Retinal pigment epithelial cell (primary cell): ENCODE measurements at regions not wholly inside any gene's neighbourhood (a gene's known extent, or its start where the extent isn't known, plus 50 kb on each side); places are given as distances from the start of the nearest gene placed in this dataset.
A peak's percentile ranks its signal among the peaks of the same experiment; 100 is the strongest.

ENCODE experiments used
- DNase-seq: peaks from one replicate; pipeline ENCODE4 v3.0.0-alpha.2; 2010; ENCODE audit warnings: low read depth
- H3K4me3 ChIP-seq: 2 replicates; pipeline ENCODE4 v1.5.1; 2011; ENCODE audit warnings: mild to moderate bottlenecking, low read length, control low read depth, moderate library complexity
- CTCF ChIP-seq: conservative IDR thresholded peaks from 2 replicates; pipeline ENCODE4 v1.5.1; 2011; ENCODE audit warnings: low read depth, low read length, control low read depth, inconsistent platforms

GRCh38 chr4:114272226-114272625 lies 292.8 kb upstream of the ARSJ start:
- H3K4me3 ChIP-seq: no peak overlapping the region
- peak; percentile 82 for DNase-seq
- no peak for TF ChIP-seq CTCF

DNA sequence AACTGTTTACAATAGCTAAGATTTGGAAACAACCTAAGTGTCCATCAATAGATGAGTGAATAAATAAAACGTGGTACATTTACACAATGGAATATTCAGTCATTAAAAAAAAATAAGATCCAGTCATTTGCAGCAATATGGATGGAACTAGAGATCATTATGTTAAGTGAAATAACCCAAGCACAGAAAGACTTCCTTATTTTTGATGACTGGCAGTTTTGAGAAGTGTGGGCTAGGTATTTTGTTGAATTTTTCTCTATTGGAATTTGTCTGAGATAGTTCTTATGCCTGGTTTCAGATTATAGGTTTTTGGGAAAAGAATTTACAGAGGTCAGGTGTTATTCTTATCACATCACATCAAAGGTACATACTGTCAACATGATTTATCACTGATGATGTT lies 293.8 kb upstream of the ARSJ start:
- no peak for TF ChIP-seq CTCF
- no peak overlapping the region for H3K4me3 ChIP-seq
- DNase-seq: no peak

GRCh38 chr4:114277690-114278089 lies 298.2 kb upstream of the ARSJ start:
- TF ChIP-seq CTCF: no peak
- H3K4me3 ChIP-seq: no peak overlapping the region
- no peak for DNase-seq

- DNase-seq: no peak
- no peak for TF ChIP-seq CTCF
- no peak overlapping the region for H3K4me3 ChIP-seq
Observed at GRCh38 chr4:114279066-114279465, 299.6 kb upstream of the ARSJ start.

DNA sequence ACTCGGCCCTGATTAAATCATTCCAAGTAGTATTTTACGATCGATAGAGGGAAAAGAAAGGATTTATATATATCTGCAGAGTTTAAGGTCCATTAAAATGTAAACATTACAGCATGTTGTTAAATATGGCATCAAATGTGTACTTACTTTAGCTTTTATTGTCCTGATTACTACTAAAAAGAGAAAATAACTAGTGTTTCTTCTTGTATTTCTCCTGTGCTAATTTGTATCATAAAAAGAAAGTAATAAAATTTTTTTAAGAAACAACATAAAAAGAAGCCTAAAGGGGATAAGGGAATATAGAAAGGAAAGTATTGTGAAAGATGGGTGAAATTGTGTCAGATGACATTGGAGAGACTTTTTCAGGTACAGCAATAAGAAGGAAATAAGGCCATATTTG lies 300.3 kb upstream of the ARSJ start:
- no peak overlapping the region for H3K4me3 ChIP-seq
- no peak for TF ChIP-seq CTCF
- DNase-seq: no peak

GRCh38 chr4:114280645-114281044 lies 301.2 kb upstream of the ARSJ start:
- no peak overlapping the region for H3K4me3 ChIP-seq
- no peak for TF ChIP-seq CTCF
- no peak for DNase-seq

DNA sequence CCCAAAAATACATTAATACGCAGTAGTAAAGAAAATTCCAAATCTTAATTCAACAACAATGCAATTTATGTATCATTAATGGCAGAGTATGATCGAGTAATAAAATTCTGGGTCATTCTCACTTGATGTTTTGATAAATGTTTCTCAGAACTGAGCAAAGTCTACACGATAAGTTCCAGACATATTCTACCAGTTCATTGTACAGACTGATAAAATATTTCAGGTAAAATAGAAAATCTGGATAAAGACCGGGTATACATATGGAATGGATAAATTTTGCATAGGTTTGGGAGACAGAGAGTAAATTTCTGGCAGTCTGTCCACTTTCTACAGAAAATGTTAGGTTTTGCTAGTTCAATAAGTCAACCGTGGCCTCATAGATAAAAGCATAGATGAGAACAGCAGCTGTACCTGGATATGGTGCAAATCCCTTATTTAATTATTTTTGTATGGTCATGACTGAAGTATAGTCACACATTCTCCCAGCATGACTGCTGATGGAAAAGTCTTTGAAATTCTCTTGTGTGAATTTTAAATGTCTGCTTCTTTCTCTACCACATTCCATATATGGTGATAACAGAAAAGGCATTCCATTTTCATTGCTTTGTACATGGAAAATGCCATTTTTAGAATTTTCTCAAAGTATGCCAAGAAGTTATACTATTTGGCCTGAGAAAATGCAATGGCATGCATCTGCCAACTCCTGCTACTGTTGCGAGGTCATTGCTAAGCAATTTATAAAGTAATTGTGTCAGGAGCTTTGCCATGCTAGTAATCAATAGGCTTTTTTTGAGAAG lies 301.9 kb upstream of the ARSJ start:
- peak; percentile 43 for DNase-seq
- no peak for TF ChIP-seq CTCF
- H3K4me3 ChIP-seq: no peak overlapping the region
